ENCODE measurements at regions not wholly inside any gene's neighbourhood (a gene's known extent, or its start where the extent isn't known, plus 50 kb on each side); places are given as distances from the start of the nearest gene placed in this dataset.
A peak's percentile ranks its signal among the peaks of the same experiment; 100 is the strongest.

DNA sequence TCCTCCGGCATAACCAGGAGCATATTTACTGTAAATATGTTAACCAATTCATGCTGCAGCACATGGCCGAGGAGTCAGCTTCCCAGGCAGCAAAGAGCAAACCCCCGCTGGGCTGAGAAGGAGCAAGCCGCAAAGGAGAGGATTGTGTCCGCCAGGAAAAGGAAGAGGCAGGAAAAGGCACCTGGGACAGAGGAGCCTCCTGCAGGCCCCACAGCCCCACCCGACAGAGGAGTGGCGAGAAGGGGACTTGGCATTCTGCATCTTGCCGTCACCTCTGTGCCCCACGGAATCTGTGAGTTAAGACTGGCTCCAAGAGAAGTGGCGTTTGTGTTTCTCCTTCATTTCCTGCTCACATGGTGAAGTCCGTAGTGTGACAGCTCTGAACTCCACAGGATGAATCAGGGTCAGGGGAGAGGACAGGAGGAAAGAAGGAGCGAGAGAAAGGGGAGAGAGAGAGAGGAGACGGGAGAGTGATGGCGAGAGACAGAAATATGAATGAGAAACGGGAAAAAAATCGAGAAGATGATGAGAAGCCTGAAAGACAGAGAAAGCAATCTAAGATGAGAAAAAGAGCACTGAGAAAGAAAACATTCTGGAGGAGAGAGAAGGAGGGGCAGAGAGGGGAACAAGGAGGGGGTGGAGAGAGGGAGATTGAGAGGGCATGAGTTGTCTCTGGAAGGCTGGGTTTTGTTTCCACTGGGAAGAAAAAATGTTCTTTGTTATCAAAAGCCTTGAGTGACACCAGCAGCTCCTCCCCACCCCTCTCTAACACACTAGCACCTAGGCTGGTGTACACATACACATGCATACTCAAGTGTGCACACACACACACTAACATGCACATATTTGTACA lies 489.6 kb downstream of the MN1 start:
- H3K18ac ChIP-seq (ENCODE audit: extremely low read depth, low read length), result no peak overlapping the region
- CTCF ChIA-PET (ENCODE audit: partially characterized antibody), result interaction anchor here (2.3 kb wide), 1 partner anchor 19 kb away, joined by 11 read pairs; no protein-coding TSS in a partner anchor

More for the DNA sequence above, 489.6 kb downstream of the MN1 start:
- POLR2A ChIA-PET (ENCODE audit: partially characterized antibody), result no interaction called here
- Histone ChIP-seq H2BK120ac (replicated peaks; ENCODE audit: low read depth, low read length) (peak overlapping the region; percentile 16), H3K79me1 (ENCODE audit: low read depth, low read length) (no peaks in the 10 kb centered on the region), H4K8ac (ENCODE audit: extremely low read depth, insufficient read depth, low read length) (no peak overlapping the region), H3K27me3 (replicated peaks in 1 of 4; ENCODE audit: control insufficient read depth in 3 of 4, extremely low read depth in 1 of 4, insufficient read depth in 3 of 4, low read length in 3 of 4) (peaks cover 0 to 7% (median 0%) of the 10 kb centered on the region in 4 experiments; a peak in 2 of 7 replicates), H2AFZ (ENCODE audit: low read length) (0 out of 2 replicates have a peak overlapping the region, but pooled peaks have one; percentile 42), H3K9me3 (ENCODE audit: insufficient read depth in 2 of 2, low read depth in 1 of 2, low read length in 1 of 2) (no peaks in the 10 kb centered on the region), H3K27ac (ENCODE audit: low read depth, low read length) (no peak overlapping the region), H3K23ac (ENCODE audit: insufficient read length) (no peak overlapping the region), H2AK5ac (ENCODE audit: low read depth, low read length) (peak overlapping the region; percentile 90; the same call in 1 of the 2 replicates), H3K23me2 (ENCODE audit: low read depth, low read length) (peaks cover 5% of the 10 kb centered on the region), H3K56ac (replicated peaks; ENCODE audit: insufficient read length, low read depth, low read length) (no peak overlapping the region), H4K91ac (replicated peaks; ENCODE audit: insufficient read length, low read length) (peak overlapping the region; percentile 88), H4K20me1 (replicated peaks in 1 of 2; ENCODE audit: control insufficient read depth in 1 of 2, insufficient read depth in 2 of 2, low read length in 2 of 2) (peaks cover 0 to 4% of the 10 kb centered on the region in 2 experiments), H4K5ac (ENCODE audit: insufficient read length, low read depth, low read length) (no peak overlapping the region), H3K9ac (replicated peaks in 1 of 4; ENCODE audit: extremely low read depth in 1 of 4, low read depth in 3 of 4, low read length in 3 of 4) (peak overlapping the region in 1 of 4 experiments; percentile 48; a peak in 1 of 7 replicates), H3K36me3 (ENCODE audit: control insufficient read depth in 2 of 4, insufficient read depth in 4 of 4, low read length in 3 of 4) (no peaks in the 10 kb centered on the region; a peak in 1 of 8 replicates), H2BK12ac (ENCODE audit: low read depth, low read length) (peak overlapping the region; percentile 65; the same call in 1 of the 2 replicates), H3K79me2 (ENCODE audit: control insufficient read depth in 1 of 2, insufficient read depth in 2 of 2, low read length in 2 of 2) (no peaks in the 10 kb centered on the region; a peak in 1 of 4 replicates), H2BK15ac (ENCODE audit: low read length) (peak overlapping the region; percentile 48), H3K4ac (replicated peaks; ENCODE audit: insufficient read length, low read depth, low read length) (peak overlapping the region; percentile 98), H3K4me2 (ENCODE audit: insufficient read depth in 1 of 2, low read depth in 2 of 2, low read length in 2 of 2) (peak overlapping the region; percentile 31 to 61), H3K14ac (ENCODE audit: insufficient read length) (no peak overlapping the region), H2BK20ac (ENCODE audit: low read length) (0 out of 2 replicates have a peak overlapping the region, but pooled peaks have one; percentile 2), H2BK5ac (ENCODE audit: low read depth, low read length) (peak overlapping the region; percentile 29; the same call in 1 of the 2 replicates), H3K4me1 (replicated peaks in 1 of 4; ENCODE audit: control insufficient read depth in 3 of 4, insufficient read depth in 4 of 4, low read length in 3 of 4) (peaks cover 6 to 29% (median 16%) of the 10 kb centered on the region in 4 experiments; a peak in 6 of 7 replicates), H3K4me3 (ENCODE audit: extremely low read depth in 1 of 4, insufficient read depth in 2 of 4, low read depth in 3 of 4, low read length in 4 of 4) (peak overlapping the region in 1 of 4 experiments; percentile 46; a peak in 2 of 8 replicates)
- TF ChIP-seq KDM5A (IDR thresholded peaks at IDR 0.05; ENCODE audit: low read length), result no peak
- 0 out of 2 replicates have a peak, but pooled peaks have one; percentile 4 for TF ChIP-seq RBBP5 (IDR thresholded peaks at IDR 0.05; ENCODE audit: borderline replicate concordance, low read depth, low read length)
- peak; percentile 6 for TF ChIP-seq CTBP2 (IDR thresholded peaks at IDR 0.05; ENCODE audit: borderline replicate concordance, insufficient read depth, insufficient read length, low read length)
- TF ChIP-seq, protein P1, sequence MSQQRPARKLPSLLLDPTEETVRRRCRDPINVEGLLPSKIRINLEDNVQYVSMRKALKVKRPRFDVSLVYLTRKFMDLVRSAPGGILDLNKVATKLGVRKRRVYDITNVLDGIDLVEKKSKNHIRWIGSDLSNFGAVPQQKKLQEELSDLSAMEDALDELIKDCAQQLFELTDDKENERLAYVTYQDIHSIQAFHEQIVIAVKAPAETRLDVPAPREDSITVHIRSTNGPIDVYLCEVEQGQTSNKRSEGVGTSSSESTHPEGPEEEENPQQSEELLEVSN (IDR thresholded peaks at IDR 0.05), result peak; percentile 54; the same call in 1 of the 2 replicates
- TF ChIP-seq, protein P2, sequence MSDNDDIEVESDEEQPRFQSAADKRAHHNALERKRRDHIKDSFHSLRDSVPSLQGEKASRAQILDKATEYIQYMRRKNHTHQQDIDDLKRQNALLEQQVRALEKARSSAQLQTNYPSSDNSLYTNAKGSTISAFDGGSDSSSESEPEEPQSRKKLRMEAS (IDR thresholded peaks at IDR 0.05), result peak; percentile 73
- peak in 1 of 2 experiments; percentile 58 for DNase-seq (ENCODE audit: low read depth in 1 of 2, low spot score in 2 of 2)
- FAIRE-seq, result no peak
- 24% methylated on average over 16 of the region's 16 CpGs; no CpG with 5 or more reads in 1 of the 2 experiments for WGBS, 2 experiments (ENCODE audit: extremely low coverage in 1 of 2, insufficient coverage in 1 of 2, insufficient read length in 1 of 2, insufficient replicate concordance in 2 of 2, low coverage in 1 of 2, low lambda C conversion rate in 2 of 2, missing lambda C conversion rate in 1 of 2)

All from H1 (cell line).